ENCODE measurements at regions not wholly inside any gene's neighbourhood (a gene's known extent, or its start where the extent isn't known, plus 50 kb on each side); places are given as distances from the start of the nearest gene placed in this dataset.
"Not testable (repeated sequence)": the region's sequence is repeated elsewhere in the genome, so short reads cannot be mapped to it uniquely, and the experiment has no call there.

DNA sequence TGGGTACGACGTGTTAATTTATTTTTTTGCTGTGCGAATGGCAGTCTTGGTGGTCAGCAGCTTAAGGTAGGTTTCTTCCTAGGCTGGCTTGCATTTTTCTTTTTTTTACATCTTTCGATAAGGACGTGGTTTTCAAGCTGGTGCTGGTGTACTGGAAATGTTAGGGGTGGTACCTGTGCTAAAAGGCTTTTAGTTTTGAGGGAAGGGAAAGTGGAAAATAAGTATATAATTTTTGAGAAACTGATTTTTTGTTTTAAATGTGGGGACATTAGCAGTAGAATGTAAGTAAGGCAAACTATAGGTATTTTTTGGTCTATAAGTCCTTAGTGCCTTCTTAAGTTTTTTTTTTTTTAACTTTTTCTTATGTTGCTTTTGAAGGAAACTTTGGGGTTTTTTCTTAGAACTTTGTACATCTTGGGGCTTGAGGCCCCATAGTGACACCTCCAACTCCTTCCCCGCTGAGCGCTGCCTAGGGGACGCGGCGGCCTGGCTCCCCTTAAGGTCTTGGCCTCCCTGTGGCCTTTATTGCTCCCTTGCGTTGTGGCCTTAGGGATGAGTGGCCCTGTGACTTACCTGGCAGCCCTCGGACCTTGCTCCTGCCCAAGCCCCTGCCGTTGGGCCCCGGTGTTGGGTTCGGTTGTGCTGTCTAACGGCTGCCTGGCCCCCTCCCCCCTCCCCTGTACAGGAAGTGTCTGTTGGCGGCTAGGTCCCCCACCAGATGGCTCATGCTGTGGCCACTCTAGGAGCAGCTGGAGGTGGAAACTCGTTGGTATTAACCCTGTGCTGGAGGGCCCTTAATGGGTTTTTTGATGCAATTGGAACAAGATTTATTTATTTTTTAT is 88.0 kb upstream of the RPRML start:
- peak; percentile 76 for FAIRE-seq

DNA sequence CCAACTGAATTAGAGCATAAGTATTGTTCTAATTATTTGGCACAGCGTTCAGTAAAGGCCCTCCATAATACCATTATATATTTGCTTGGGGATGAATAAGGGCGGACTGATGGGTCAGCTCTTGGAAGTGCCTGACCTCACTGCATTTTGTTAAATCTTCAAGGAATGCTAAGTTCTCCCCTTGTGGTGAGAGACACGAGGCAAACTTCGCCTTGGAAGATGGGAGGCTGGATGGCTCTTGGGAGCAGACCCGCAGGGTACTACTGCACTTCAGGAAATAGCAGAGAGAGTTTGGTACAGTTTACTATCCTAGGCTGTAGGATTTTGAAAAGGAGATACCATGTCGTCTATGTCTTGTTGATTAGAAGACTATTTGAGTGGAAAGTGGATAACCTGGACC is 87.0 kb upstream of the RPRML start:
- FAIRE-seq = no peak

DNA sequence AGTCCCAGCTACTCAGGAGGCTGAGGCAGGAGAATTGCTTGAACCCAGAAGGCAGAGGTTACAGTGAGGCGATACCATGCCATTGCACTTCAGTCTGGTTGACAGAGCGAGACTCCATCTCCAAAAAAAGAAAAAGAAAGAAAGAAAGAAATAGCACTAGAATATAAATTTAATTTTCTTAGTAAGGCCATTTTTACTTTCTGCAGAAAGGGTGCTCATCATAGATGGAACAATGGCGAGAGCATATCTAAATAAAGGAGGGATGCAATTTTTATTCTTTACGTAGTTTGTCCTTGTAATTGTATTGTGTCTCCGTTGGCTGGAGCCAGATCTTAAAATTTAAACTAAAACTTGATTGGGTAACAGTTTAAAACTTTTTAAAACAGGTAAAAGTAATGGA is 85.6 kb upstream of the RPRML start:
- no peak for FAIRE-seq

DNA sequence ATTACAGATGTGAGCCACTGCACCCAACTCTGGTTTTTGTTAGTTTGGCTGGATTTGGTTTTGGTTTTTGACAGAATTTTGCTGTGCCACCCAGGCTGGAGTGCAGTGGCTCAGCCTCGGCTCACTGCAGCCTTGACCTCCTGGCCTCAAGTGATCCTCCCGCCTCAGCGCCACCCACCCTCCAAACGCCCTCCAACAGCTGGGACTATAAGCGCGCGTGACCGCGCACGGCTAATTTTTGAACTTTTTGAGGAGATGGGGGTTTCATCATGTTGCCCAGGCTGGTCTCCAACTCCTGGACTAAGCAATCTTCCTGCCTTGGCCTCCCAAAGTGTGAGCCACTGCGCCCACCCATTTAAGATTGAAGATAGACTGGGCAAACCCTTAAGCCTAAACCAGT is 84.4 kb upstream of the RPRML start:
- FAIRE-seq = no peak

DNA sequence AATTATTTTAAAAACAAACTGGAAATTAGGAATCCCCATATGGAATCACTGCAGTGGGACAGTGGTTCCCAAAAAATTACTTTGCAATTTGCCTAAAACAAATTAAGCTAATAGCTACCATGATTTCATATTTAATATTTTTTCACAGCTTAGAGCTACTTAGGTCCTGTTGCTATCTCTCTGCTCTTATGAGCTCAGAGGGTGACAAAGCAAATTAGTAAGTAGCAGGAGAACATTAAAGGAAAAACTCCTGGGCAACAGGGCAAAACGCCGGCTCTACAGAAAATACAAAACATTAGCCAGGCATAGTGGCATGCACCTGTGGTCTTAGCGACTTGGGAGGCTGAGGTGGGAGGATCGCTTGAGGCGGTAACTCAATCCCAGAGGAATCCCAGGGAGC is 83.8 kb upstream of the RPRML start:
- FAIRE-seq = not testable (repeated sequence)

DNA sequence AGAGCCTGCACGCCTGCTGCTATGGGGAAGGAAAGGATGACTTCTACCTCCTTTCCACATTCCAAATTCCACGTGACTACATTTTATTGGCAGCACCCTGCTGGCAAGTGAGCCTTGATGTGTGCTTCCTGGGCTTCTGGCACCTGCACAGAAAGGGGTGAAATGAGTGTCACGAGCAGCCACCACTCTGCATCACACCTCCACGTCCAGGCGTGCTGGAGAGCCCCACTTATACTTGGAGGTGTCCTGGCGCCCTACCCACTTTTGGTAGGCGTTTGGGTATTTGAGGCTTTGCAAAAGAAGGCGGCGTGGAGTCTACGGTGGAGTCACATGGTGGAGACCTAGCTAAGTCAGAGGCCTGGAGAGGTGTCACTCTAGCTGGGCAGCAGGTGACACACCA is 81.0 kb upstream of the RPRML start:
- not testable (repeated sequence) for FAIRE-seq

DNA sequence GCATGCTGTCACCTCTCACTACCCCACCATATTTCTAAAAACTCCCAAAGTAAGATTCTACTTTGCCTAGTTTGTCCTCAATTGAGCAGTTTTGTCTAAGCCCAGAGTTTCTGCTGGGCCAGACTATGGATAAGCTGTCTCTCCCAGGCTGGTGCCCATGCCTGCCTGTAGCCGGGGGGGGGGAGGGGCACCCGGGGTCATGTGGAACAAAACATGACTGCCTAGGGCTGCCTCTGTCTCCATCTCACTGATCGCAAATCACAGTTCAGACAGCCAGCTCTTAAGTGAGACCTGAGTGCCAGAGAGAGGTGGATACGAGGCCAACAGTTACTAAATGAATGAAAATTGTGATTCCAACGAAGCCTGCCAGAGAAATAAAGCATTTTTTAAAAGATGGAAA is 78.8 kb upstream of the RPRML start:
- FAIRE-seq = no peak

DNA sequence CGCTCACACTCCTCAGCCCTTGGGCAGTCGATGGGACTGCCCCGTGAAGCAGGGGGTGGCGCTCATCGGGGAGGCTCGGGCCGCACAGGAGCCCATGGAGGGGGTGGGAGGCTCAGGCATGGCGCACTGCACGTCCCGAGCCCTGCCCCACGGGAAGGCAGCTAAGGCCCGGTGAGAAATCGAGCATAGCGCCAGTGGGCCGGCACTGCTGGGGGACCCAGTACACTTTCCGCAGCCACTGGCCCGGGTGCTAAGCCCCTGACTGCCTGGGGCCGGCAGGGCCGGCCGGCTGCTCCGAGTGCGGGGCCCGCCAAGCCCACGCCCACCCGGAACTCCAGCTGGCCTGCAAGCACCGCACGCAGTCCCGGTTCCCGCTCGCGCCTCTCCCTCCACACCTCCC is 78.2 kb upstream of the RPRML start:
- not testable (repeated sequence) for FAIRE-seq

DNA sequence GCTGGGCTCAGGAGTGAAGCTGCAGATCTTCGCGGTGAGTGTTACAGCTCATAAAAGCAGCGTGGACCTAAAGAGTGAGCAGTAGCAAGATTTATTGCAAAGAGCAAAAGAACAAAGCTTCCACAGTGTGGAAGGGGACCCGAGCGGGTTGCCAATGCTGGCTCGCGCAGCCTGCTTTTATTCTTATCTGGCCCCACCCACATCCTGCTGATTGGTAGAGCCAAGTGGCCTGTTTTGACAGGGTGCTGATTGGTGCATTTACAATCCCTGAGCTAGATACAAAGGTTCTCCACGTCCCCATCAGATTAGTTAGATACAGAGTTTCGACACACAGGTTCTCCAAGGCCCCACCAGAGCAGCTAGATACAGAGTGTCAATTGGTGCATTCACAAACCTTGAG is 77.6 kb upstream of the RPRML start:
- not testable (repeated sequence) for FAIRE-seq

Data from islet of Langerhans (tissue), 1 donor.